GM19238 (cell line): ENCODE measurements at regions not wholly inside any gene's neighbourhood (a gene's known extent, or its start where the extent isn't known, plus 50 kb on each side); places are given as distances from the start of the nearest gene placed in this dataset.
"Not testable (repeated sequence)": the region's sequence is repeated elsewhere in the genome, so short reads cannot be mapped to it uniquely, and the experiment has no call there.

ENCODE experiments used
- DNase-seq: peaks from one replicate; pipeline ENCODE4 v3.0.0; 2011; ENCODE audit warnings: low spot score; ENCODE audit not compliant: insufficient read length

- not testable (repeated sequence) for DNase-seq
These were observed 53.4 kb upstream of the MED14 start for GRCh38 chrX:40788698-40789097.

- no peak for DNase-seq
These were observed 57.1 kb upstream of the MED14 start for GRCh38 chrX:40792433-40792832.

GRCh38 chrX:40794829-40795130, 59.4 kb upstream of the MED14 start:
- DNase-seq, result not testable (repeated sequence)

GRCh38 chrX:40799745-40800144, 64.4 kb upstream of the MED14 start:
- not testable (repeated sequence) for DNase-seq

DNA sequence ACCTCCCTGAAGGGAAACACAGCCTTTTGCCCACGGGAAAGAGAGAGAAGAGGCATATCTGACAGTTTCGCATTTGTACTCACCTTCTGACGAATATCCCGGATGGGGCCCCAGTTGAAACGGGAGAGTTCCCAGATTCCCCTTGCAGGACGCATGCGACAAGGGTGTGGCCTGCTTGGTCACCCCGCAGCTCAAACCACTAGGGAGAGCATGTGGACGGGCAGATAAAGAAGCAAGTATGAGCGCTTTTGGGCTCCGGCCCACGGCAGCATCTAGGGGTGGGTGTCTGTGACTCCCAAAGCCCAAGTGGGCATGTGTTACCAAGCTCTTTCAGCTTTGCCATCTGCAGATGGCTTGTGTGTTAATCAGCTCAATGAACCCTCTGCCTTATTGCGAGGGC, 70.1 kb upstream of the MED14 start:
- DNase-seq, result no peak

DNA sequence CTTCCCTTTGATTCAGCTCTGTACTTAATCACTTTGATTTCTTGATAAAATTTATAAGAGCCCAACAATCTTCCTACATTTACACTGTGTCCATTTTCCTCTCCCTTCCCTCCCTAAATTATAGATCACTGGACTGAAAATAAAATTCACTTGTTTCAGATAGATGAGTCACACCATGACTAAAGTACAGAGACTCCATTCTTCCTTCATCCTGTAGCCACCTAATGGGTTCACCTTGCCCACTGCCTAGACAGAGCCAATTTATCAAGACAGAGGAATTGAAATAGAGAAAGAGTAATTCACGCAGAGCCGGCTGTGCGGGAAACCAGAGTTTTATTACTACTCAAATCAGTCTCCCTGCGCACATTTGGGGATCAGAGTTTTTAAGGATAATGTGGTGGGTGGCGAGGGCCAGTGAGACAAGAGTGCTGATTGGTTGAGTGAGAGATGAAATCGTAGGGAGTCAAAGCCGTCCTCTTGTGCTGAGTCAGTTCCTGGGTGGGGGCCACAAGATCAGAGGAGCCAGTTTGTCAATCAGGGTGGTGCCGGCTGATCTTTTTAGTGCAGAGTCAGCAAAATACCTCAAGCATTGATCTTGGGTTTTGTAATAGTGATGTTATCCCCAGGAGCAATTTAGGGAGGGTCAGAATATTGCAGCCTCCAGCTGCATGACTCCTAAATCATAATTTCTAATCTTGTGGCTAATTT, 71.3 kb upstream of the MED14 start:
- no peak for DNase-seq

- DNase-seq, result no peak
These were observed 72.0 kb upstream of the MED14 start for GRCh38 chrX:40807384-40807783.

GRCh38 chrX:40808203-40808602, 72.9 kb upstream of the MED14 start:
- DNase-seq, result no peak

- no peak for DNase-seq
These were observed 73.9 kb upstream of the MED14 start for GRCh38 chrX:40809210-40809609.

DNA sequence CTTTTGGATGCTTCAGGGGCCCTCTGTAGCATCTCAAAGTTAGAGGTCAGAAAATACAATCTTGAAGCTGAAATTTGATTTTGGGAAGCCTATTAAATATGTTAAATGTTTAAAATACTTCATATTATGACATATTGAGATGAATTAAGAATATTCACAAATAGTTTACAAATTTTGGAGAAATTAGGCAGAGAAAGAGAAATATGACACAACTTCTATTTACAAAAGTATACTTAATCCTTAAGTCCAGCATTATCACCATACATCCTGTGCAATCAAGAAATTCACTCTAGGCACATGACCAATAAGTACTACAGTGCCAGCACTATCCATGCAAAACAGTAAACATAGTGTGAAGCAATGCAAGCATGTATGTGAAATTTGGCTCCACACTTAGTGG, 79.7 kb upstream of the MED14 start:
- DNase-seq, result not testable (repeated sequence)

DNA sequence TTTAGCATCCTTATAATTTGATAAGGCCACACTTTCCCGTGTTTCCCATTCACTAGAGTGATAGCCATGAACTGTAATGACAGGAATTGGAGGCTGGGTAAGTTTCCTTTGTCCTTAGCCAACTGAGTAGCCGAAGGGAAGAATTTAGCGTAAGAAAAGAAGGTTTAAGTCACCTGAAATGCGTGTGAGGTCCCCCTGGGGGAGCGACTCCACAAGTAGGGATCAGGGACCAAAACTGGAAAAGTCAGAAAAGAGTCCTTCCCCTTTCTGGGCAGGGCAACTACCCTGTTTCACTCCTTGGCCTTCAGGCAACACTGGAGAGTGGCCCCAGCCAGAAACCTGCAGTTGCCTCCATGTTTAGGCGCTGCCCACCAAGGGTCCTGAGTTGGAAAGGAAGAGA, 81.6 kb upstream of the MED14 start:
- no peak for DNase-seq

DNA sequence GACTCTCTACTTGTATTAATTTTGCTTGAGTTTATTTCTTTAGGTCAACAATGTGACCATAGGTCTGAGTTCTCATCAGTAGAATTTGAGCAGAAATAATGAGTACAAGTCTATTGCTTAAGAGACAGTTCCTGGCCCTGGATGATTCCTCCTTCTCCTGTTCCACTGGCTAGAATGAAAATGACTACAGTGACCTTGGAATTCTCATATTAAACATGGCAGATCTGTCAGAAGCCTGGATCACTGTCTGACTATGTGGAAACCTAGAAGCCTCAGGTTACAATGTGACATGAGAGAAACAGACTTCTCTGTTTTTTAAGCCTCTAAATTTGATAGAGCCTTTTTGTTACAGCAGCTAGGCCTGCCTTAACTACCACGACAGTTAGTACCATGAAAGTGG, 82.9 kb upstream of the MED14 start:
- no peak for DNase-seq

GRCh38 chrX:40821780-40822179, 86.4 kb upstream of the MED14 start:
- DNase-seq, result no peak

DNA sequence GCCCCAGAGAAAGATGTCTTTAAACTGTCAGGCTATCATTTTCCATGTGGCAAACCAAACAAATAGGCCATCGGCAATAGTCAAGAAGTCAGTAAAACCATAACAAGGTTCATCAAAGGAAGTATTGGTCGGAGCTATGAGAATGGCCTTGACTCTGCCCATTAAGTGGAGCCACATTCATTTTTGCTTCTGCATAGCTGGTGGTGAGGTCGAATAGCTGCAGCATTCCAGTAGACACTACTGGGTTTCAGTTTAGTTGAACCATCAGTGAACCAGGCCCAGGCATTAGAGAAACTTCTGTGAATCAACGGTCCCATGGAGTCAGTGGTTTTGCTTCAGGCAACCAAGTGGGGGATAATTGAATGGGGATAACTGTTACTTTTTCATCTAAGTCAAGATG, 92.0 kb upstream of the MED14 start:
- DNase-seq, result no peak

- DNase-seq, result no peak
These were observed 96.4 kb upstream of the MED14 start for GRCh38 chrX:40831750-40832149.

- DNase-seq, result no peak
These were observed 97.4 kb upstream of the MED14 start for GRCh38 chrX:40832723-40833122.

DNA sequence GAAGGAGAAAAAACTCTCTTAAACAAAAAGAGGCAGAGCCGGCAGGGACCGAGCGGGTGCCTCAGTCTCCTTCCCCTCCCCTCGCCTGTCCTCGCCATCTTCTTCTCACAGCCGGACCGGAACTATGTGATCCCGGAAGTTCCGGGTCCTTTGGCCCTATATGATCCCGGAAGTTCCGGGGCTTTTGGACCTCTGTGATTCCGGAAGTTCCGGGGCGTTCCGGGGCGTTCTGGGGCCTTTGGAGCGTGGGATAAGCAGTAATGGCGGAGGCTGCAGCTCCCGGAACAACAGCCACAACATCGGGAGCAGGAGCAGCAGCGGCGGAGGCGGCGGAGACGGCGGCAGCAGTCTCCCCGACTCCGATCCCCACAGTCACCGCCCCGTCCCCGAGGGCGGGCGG, 98.9 kb upstream of the MED14 start:
- no peak for DNase-seq

DNA sequence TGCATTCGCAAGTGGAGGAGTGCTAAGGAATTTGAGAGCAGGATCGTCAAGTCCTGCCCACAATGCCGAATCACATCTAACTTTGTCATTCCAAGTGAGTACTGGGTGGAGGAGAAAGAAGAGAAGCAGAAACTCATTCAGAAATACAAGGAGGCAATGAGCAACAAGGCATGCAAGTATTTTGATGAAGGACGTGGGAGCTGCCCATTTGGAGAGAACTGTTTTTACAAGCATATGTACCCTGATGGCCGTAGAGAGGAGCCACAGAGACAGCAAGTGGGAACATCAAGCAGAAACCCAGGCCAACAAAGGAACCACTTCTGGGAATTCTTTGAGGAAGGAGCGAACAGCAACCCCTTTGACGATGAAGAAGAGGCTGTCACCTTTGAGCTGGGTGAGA, 100.2 kb upstream of the MED14 start:
- DNase-seq, result no peak

GRCh38 chrX:40843643-40844042, 108.3 kb upstream of the MED14 start:
- DNase-seq, result no peak

DNA sequence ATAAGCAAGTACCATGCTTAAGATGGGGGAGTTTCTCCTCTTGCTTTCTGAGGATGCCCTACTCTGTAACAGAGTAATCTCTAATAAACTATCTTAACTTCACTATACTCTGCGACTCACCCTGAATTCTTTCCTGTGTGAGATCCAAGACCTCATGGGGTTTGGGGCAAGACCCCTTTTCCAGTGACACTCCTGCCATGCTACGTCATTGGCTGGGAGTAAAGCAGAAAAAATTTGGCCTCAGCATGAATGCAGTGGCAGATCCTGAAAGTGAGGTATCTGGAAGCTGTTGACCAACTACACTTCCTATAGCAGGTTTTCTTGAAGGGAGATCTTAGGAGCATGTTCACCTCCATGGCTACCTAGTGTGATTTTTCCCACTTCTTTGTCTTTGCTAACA, 109.1 kb upstream of the MED14 start:
- DNase-seq, result no peak

- DNase-seq, result no peak
These were observed 110.1 kb upstream of the MED14 start for GRCh38 chrX:40845331-40845911.

- DNase-seq, result no peak
These were observed 114.8 kb upstream of the MED14 start for GRCh38 chrX:40849906-40850823.

DNA sequence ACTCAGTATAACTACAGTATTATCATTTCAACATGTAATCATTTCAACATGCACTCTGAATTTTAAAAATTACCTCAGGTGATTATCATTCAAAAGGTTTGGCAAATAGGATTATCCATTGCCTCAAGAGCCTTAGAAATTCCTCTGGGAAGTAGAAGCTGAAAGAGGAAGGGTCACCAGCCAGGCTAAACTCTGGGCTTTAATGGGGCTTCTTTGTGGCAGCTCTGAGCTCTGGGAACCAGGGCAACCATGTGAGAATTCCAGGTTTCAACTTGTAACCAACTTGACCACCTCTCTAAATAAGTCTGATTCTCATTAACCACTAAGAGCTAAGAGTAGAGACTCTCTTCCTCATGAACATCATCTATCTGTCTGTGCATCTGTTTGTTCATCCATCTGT, 117.2 kb upstream of the MED14 start:
- DNase-seq, result no peak
